Mucosa of descending colon (tissue), 3 donors: ENCODE measurements at regions not wholly inside any gene's neighbourhood (a gene's known extent, or its start where the extent isn't known, plus 50 kb on each side); places are given as distances from the start of the nearest gene placed in this dataset.

Source experiments
- ATAC-seq: fragments of 200-7000 bp; cut with Tn5 transposase; one replicate; pipeline ENCODE4 v1.9.1; 2020; ENCODE audit warnings: mild to moderate bottlenecking, moderate library complexity
- DNase-seq, 3 donors: peaks; one replicate each; pipeline ENCODE4 v3.0.0-alpha.2; 2020
- H3K36me3 ChIP-seq: fragments of 200-600 bp; one replicate; pipeline ENCODE4 v1.8.0; 2021; ENCODE audit warnings: low read depth, mild to moderate bottlenecking
- H3K4me1 ChIP-seq: fragments of 200-600 bp; one replicate; pipeline ENCODE4 v1.8.0; 2021; ENCODE audit warnings: low read depth, mild to moderate bottlenecking
- H3K4me3 ChIP-seq: fragments of 200-600 bp; one replicate; pipeline ENCODE4 v1.8.0; 2021; ENCODE audit warnings: mild to moderate bottlenecking
- H3K9me3 ChIP-seq: fragments of 200-600 bp; one replicate; pipeline ENCODE4 v1.8.0; 2021; ENCODE audit warnings: mild to moderate bottlenecking
- intact Hi-C, 2 donors: fragments of 100-400 bp; cut with DNase I in 1 of 2; cut with micrococcal nuclease in 1 of 2; formaldehyde crosslinking; loops; one replicate each; pipeline versions ENCODE4 v1.11.0 to v1.11.1; 2022; cut with DNase I, micrococcal nuclease
- TF ChIP-seq, protein P1 (sequence below): fragments of 200-600 bp; IDR thresholded peaks from one replicate; pipeline ENCODE4 v1.8.0; 2022; ENCODE audit warnings: antibody characterized with exemption, mild to moderate bottlenecking
- donor health status: DM: no; HTN: no; CAD: no; lungs with moderate emphysema.
- donor health status: DM: no; HTN: no; CAD: no.
- donor health status: DM: no; HTN: yes; CAD: no.

DNA sequence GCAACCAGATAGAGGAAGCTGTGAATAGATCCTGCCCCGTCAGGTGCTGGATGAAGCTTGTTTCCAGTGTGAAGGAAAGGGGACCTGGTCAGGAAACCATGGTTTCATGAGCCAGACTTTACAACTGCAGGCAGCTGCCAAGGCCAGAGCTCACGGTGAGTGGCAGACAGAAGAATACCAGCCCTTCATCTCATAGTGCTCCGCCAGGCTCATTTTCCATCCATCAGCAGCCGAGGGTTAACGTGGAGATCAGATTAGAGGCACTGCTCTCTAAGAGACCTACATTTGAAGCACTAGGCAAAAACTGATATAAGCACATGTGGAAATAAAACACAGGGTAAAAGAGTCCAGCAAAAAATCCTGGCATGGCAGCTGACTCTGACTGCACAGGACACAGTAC, 172.4 kb downstream of the CD24 start:
- peaks cover 11% of the 10 kb centered on the region for H3K4me1 ChIP-seq
- DNase-seq (no peak), ATAC-seq (no peak)
- TF ChIP-seq, protein P1, sequence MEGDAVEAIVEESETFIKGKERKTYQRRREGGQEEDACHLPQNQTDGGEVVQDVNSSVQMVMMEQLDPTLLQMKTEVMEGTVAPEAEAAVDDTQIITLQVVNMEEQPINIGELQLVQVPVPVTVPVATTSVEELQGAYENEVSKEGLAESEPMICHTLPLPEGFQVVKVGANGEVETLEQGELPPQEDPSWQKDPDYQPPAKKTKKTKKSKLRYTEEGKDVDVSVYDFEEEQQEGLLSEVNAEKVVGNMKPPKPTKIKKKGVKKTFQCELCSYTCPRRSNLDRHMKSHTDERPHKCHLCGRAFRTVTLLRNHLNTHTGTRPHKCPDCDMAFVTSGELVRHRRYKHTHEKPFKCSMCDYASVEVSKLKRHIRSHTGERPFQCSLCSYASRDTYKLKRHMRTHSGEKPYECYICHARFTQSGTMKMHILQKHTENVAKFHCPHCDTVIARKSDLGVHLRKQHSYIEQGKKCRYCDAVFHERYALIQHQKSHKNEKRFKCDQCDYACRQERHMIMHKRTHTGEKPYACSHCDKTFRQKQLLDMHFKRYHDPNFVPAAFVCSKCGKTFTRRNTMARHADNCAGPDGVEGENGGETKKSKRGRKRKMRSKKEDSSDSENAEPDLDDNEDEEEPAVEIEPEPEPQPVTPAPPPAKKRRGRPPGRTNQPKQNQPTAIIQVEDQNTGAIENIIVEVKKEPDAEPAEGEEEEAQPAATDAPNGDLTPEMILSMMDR = no peak
- peaks cover 3% of the 10 kb centered on the region for H3K9me3 ChIP-seq
- intact Hi-C loops = no loop called here
- no peak overlapping the region for H3K4me3 ChIP-seq
- H3K36me3 ChIP-seq = no peaks in the 10 kb centered on the region

DNA sequence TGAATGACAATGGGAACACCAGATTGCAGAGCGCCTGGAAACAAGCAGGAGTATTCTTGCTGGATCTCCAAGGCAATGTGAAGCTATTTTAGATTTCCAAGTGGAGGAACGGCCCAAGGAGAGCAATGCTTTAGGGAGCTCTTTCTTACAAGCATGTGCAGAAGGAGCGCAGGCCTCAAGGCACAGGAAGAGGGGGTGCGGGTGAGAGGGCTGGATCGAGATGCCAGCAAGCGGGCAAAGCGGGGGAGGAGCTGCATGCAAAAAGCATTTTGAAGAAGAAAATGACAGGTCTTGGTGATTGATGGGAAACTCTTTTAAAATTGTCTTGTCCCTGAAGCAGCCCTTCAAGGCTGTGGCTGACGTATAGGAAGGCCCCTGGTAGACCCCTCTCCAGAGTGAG, 171.9 kb downstream of the QRSL1 start:
- TF ChIP-seq, protein P1 = no peak

DNA sequence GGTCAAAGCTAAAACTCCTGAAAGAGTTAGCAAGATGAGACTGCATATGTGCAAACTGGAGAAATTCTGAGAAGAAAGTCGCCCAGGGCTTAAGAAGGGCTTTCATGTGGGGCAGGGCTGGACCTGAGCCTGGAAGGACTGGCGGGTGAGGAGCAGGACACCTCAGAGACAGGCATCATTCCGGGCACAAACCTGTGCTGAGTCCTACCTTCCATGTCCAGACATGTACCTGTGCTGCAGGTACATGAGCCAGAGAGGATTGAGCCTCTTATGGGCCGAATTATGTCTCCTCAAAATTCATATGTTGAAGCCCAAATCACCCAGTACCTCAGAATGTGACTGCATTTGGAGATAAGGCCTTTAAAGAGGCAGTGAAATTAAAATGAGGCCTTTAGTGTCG, 171.0 kb downstream of the QRSL1 start:
- H3K4me3 ChIP-seq = no peak overlapping the region
- peaks cover 11% of the 10 kb centered on the region for H3K4me1 ChIP-seq
- TF ChIP-seq, protein P1 = no peak
- intact Hi-C loops = no loop called here
- no peaks in the 10 kb centered on the region for H3K9me3 ChIP-seq
- DNase-seq = no peak
- no peak for ATAC-seq
- no peaks in the 10 kb centered on the region for H3K36me3 ChIP-seq

More for the DNA sequence above, 171.9 kb downstream of the QRSL1 start:
- Histone ChIP-seq H3K36me3 (no peaks in the 10 kb centered on the region), H3K4me1 (peaks cover 11% of the 10 kb centered on the region), H3K9me3 (no peaks in the 10 kb centered on the region), H3K4me3 (no peak overlapping the region)
- ATAC-seq (no peak), DNase-seq (no peak)
- intact Hi-C loops = no loop called here

DNA sequence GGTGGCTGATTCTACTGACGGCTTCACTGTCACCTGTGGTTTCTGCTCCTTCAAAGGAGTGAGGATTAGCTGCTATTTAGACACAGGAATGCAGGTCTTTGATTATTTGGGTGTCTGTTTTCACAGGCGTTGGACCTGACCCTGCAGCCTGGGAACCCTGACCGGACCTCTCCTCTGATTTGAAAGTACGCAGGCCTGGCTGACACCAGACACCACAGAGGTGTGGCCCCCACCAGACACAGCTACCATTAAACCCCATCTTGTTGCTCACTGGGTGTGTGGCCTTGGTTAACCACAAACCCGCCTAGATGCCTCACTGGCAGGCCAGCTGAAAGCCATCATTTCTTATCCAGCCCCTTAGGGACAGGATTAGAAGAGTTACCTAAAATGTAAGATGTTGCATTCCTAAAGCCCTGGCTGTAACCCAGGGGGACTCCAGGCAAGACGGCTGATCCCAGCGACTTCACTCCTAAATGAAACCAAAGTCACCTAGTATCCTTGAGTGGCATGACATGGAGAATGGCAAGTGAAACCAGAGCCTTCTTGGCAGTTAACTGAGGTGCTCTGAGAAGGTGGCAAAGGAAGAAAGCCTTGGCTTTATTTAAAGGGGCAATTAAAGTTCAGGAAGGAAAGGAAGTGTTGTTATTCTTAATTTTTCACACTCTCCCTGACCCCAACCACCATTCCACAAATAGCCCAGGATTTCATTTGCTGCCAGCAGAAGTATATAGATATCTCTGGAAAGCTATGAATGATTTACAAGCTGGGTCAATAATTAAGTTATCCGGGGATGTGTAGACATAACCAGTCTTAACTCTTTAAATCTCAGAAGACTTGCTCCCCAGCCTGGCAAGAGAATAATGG, 169.9 kb downstream of the QRSL1 start:
- H3K4me3 ChIP-seq = no peak overlapping the region
- intact Hi-C loops = no loop called here
- H3K4me1 ChIP-seq = peaks cover 11% of the 10 kb centered on the region
- DNase-seq (peak in 1 of 3 donors; percentile 26), ATAC-seq (peak; percentile 85)
- TF ChIP-seq, protein P1 = no peak
- H3K9me3 ChIP-seq = no peaks in the 10 kb centered on the region
- no peaks in the 10 kb centered on the region for H3K36me3 ChIP-seq

DNA sequence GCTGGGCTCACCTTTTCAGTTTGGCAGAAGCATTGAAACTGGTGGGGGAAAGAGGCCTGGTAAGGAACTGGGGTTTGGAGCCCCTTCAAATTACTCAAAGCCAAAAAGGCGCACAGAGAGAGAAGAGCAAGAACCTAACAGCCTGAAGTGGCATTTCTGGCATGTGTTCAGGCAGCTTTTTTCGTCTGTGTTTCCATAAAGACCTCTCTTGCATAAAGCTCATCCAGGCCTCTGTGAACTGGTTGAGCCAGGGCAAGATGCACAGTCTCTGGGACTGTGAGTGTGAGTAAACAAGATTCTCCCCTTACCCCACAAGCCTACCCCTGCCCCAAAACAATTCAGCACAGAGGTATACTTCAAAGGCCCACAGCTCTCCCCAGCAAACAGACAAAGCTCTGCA, 167.8 kb downstream of the QRSL1 start:
- no peaks in the 10 kb centered on the region for H3K9me3 ChIP-seq
- TF ChIP-seq, protein P1 = no peak
- H3K4me1 ChIP-seq = peaks cover 11% of the 10 kb centered on the region
- intact Hi-C loops = no loop called here
- H3K4me3 ChIP-seq = no peak overlapping the region
- ATAC-seq (no peak), DNase-seq (no peak)
- no peaks in the 10 kb centered on the region for H3K36me3 ChIP-seq
